ENCODE measurements at regions not wholly inside any gene's neighbourhood (a gene's known extent, or its start where the extent isn't known, plus 50 kb on each side); places are given as distances from the start of the nearest gene placed in this dataset.
A peak's percentile ranks its signal among the peaks of the same experiment; 100 is the strongest.

DNA sequence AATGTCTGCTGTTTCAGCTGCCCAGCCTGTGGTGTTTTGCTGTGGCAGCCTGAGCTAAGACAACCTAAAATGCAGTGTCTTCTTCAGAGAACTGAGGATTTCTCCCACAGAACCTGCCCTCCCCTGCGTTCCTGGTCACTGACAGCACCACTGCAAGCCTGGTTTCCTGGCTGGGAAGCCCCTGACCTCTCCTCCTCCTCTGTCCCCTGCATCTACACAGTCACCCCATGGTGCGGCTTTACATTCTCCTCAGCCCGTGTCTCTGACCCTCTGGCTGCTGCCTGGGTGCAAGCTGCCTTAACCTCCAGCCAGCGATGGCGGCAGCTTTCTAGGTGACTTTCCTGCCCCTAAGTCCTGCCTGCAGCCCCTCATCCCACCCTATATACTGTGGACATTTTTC, 337.3 kb upstream of the ZNF32 start:
- Histone ChIP-seq H3K36me3 (no peaks in the 10 kb centered on the region), H3K27me3 (no peaks in the 10 kb centered on the region), H3K4me1 (ENCODE audit: control insufficient read depth in 1 of 2, insufficient read depth in 1 of 2, low read depth in 1 of 2, low read length in 1 of 2) (peaks cover 7% of the 10 kb centered on the region in 2 experiments), H3K9me3 (no peaks in the 10 kb centered on the region), H3K27ac (no peak overlapping the region), H3K4me3 (ENCODE audit: low read depth in 1 of 2, low read length in 1 of 2) (no peak overlapping the region)
- TF ChIP-seq, protein P1, sequence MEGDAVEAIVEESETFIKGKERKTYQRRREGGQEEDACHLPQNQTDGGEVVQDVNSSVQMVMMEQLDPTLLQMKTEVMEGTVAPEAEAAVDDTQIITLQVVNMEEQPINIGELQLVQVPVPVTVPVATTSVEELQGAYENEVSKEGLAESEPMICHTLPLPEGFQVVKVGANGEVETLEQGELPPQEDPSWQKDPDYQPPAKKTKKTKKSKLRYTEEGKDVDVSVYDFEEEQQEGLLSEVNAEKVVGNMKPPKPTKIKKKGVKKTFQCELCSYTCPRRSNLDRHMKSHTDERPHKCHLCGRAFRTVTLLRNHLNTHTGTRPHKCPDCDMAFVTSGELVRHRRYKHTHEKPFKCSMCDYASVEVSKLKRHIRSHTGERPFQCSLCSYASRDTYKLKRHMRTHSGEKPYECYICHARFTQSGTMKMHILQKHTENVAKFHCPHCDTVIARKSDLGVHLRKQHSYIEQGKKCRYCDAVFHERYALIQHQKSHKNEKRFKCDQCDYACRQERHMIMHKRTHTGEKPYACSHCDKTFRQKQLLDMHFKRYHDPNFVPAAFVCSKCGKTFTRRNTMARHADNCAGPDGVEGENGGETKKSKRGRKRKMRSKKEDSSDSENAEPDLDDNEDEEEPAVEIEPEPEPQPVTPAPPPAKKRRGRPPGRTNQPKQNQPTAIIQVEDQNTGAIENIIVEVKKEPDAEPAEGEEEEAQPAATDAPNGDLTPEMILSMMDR (IDR thresholded peaks at IDR 0.05): no peak

DNA sequence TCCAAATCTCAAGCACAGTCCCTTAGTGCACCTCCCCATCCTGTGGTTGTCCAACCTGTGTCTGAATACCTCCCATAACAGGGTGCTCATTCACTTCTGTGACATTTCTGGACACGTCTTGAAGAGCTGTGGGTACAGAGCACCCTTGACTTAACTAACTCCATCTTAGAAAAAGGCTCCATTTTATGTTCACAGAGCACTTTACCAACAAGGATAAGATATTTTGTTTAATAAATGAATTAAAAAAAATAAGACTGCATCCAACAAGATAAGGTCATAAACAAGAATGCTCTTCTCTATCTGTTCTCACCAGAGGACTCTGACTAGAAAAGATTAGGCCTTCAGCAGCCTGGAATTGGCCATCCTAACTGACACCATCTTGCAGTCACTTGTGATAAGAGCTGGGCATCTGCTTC, 335.2 kb upstream of the ZNF32 start:
- Histone ChIP-seq H3K27ac (no peak overlapping the region), H3K9me3 (no peaks in the 10 kb centered on the region), H3K4me3 (ENCODE audit: low read depth in 1 of 2, low read length in 1 of 2) (no peak overlapping the region), H3K36me3 (no peaks in the 10 kb centered on the region), H3K4me1 (ENCODE audit: control insufficient read depth in 1 of 2, insufficient read depth in 1 of 2, low read depth in 1 of 2, low read length in 1 of 2) (peaks cover 27 to 28% of the 10 kb centered on the region in 2 experiments), H3K27me3 (no peaks in the 10 kb centered on the region)
- TF ChIP-seq, protein P1 (IDR thresholded peaks at IDR 0.05): no peak

DNA sequence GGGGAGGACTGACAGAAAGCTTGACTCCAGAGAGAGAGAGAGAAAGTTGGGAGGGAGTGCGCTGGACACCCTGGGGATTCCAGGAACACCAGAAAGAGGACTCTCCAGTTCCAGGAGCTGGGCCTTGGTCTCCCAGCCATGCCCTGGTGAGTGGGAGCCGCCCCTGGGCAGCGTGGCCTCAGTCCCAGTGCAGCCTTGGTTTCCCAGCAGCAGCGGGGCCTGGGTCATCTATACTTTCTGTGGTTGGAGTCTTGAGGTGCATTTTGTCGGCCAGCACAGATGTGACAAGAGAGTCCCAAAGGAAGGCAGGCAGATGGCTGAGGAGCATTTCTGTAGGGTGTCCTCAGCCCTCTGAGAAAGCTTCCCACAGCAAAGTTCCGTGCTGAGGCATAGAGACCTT, 334.7 kb upstream of the ZNF32 start:
- Histone ChIP-seq H3K4me1 (ENCODE audit: control insufficient read depth in 1 of 2, insufficient read depth in 1 of 2, low read depth in 1 of 2, low read length in 1 of 2) (peaks cover 32% of the 10 kb centered on the region in 2 experiments), H3K27ac (no peak overlapping the region), H3K9me3 (no peaks in the 10 kb centered on the region), H3K36me3 (no peaks in the 10 kb centered on the region), H3K27me3 (no peaks in the 10 kb centered on the region), H3K4me3 (ENCODE audit: low read depth in 1 of 2, low read length in 1 of 2) (no peak overlapping the region)
- TF ChIP-seq, protein P1 (IDR thresholded peaks at IDR 0.05): no peak

DNA sequence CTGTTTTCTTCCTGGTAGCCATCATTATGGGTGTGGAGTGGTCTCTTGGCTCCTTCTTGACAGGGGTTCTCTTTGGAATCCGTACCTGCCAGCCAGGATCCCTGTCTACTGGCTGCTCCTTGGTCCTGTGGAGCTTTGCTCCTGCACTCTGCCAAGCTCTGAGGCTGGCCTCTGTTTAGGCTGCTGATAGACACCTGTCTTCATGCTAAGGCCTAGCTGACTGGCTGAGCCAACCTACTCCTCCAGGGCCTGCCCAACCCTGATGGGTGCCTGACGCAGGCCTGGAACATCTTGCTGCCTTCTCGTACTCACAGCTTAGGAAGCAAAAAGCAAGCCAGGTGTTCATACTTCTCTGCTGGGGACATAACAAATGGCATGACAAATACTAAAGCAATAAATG, 333.6 kb upstream of the ZNF32 start:
- Histone ChIP-seq H3K4me1 (ENCODE audit: control insufficient read depth in 1 of 2, insufficient read depth in 1 of 2, low read depth in 1 of 2, low read length in 1 of 2) (peaks cover 44% of the 10 kb centered on the region in 2 experiments), H3K9me3 (no peaks in the 10 kb centered on the region), H3K27me3 (no peaks in the 10 kb centered on the region), H3K36me3 (no peaks in the 10 kb centered on the region), H3K4me3 (ENCODE audit: low read depth in 1 of 2, low read length in 1 of 2) (no peak overlapping the region), H3K27ac (no peak overlapping the region)
- TF ChIP-seq, protein P1 (IDR thresholded peaks at IDR 0.05): no peak

DNA sequence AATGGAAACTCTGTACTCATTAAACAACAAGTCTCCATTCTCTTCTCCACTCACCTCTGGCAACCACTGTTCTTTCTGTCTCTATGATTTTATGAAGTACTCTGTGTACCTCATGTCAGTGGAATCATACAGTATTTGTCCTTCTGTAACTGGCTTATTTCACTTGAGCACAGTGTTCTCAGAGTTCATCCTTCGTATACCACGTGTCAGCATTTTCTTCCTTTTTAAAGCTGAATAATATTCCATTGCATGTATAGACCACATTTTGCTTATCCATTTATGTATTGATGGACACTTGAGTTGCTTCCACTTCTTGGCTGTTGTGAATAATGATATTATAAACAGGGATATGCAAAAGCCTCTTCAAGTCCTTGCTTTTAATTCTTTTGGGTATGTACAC, 333.0 kb upstream of the ZNF32 start:
- Histone ChIP-seq H3K4me3 (ENCODE audit: low read depth in 1 of 2, low read length in 1 of 2) (no peak overlapping the region), H3K9me3 (no peaks in the 10 kb centered on the region), H3K27ac (peak overlapping the region; percentile 93), H3K27me3 (no peaks in the 10 kb centered on the region), H3K4me1 (ENCODE audit: control insufficient read depth in 1 of 2, insufficient read depth in 1 of 2, low read depth in 1 of 2, low read length in 1 of 2) (peaks cover 49 to 50% of the 10 kb centered on the region in 2 experiments), H3K36me3 (no peaks in the 10 kb centered on the region)
- TF ChIP-seq, protein P1 (IDR thresholded peaks at IDR 0.05): no peak

DNA sequence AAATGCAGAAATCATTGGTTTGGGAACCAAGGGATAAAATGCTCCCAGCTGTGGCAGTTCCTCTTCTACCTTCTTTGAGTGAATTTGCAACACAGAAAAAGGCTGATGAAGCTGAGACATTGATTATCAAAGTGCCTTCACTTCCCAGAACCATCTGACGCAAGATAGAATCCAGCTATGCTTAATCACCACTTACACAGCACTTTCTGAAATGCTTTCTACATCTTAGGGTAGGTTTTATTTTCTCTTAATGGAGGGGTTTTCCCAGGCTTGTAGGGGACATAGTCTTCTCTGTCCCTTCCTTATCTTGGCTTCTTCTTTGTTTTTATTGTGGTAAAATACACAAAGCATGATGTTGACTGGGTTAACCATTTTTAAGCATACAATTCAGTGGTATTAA, 332.6 kb upstream of the ZNF32 start:
- H3K27ac ChIP-seq: peak overlapping the region; percentile 93
- peaks cover 54% of the 10 kb centered on the region in 2 experiments for H3K4me1 ChIP-seq (ENCODE audit: control insufficient read depth in 1 of 2, insufficient read depth in 1 of 2, low read depth in 1 of 2, low read length in 1 of 2)
- no peaks in the 10 kb centered on the region for H3K36me3 ChIP-seq
- no peaks in the 10 kb centered on the region for H3K9me3 ChIP-seq
- TF ChIP-seq, protein P1 (IDR thresholded peaks at IDR 0.05): no peak
- no peak overlapping the region for H3K4me3 ChIP-seq (ENCODE audit: low read depth in 1 of 2, low read length in 1 of 2)
- H3K27me3 ChIP-seq: no peaks in the 10 kb centered on the region
